H1 (cell line): ENCODE measurements at regions not wholly inside any gene's neighbourhood (a gene's known extent, or its start where the extent isn't known, plus 50 kb on each side); places are given as distances from the start of the nearest gene placed in this dataset.

ENCODE experiments used
- CTCF ChIA-PET: fragments of 300-600 bp; sonication (Branson Sonifier 250); formaldehyde crosslinking; loops from one replicate; lab custom pipeline; 2021; ENCODE audit not compliant: partially characterized antibody; lab: Charles Lee
- POLR2A ChIA-PET: fragments of 300-600 bp; sonication (Branson Sonifier 250); formaldehyde crosslinking; loops from one replicate; lab custom pipeline; 2021; ENCODE audit warnings: inconsistent platforms; ENCODE audit not compliant: partially characterized antibody; lab: Charles Lee
- DNase-seq, 2 experiments: peaks; one replicate each; pipeline versions ENCODE4 v3.0.0 to v3.0.0-alpha.2; 2010 to 2022; ENCODE audit warnings: low spot score in 2 of 2, low read depth in 1 of 2, mixed read lengths in 1 of 2
- FAIRE-seq: peaks from 2 replicates; lab custom pipeline; 2011; peaks lifted over from hg19 to GRCh38; lab: Jason Lieb, UNC
- H2AFZ ChIP-seq: 2 replicates; pipeline ENCODE4 v1.8.1; 2012; ENCODE audit warnings: low read length, inconsistent platforms
- H2AK5ac ChIP-seq: 2 replicates; pipeline ENCODE4 v1.6.1; 2013; ENCODE audit warnings: low read depth, low read length
- H2BK120ac ChIP-seq: replicated peaks from 2 replicates; pipeline ENCODE3; 2013; ENCODE audit warnings: low read depth, low read length, inconsistent platforms
- H2BK12ac ChIP-seq: 2 replicates; pipeline ENCODE4 v1.6.1; 2013; ENCODE audit warnings: low read depth, low read length
- H2BK15ac ChIP-seq: 2 replicates; pipeline ENCODE4 v1.6.1; 2013; ENCODE audit warnings: low read length
- H2BK20ac ChIP-seq: 2 replicates; pipeline ENCODE4 v1.6.1; 2013; ENCODE audit warnings: low read length
- H2BK5ac ChIP-seq: 2 replicates; pipeline ENCODE4 v1.6.1; 2013; ENCODE audit warnings: low read depth, low read length
- H3K14ac ChIP-seq: 2 replicates; pipeline ENCODE4 v1.6.1; 2013; ENCODE audit warnings: inconsistent platforms; ENCODE audit not compliant: insufficient read length
- H3K18ac ChIP-seq: 2 replicates; pipeline ENCODE4 v1.6.1; 2013; ENCODE audit warnings: low read length; ENCODE audit errors: extremely low read depth
- H3K23ac ChIP-seq: 2 replicates; pipeline ENCODE4 v1.6.1; 2013; ENCODE audit warnings: inconsistent platforms; ENCODE audit not compliant: insufficient read length
- H3K23me2 ChIP-seq: 2 replicates; pipeline ENCODE4 v1.6.1; 2013; ENCODE audit warnings: low read depth, low read length
- H3K27ac ChIP-seq: 2 replicates; pipeline ENCODE4 v1.6.1; 2011; ENCODE audit warnings: low read depth, low read length, inconsistent platforms
- H3K27me3 ChIP-seq, 4 experiments: replicated peaks in 1 of 4; 1 replicate in 1 of 4; 2 replicates in 3 of 4; pipeline versions ENCODE4 v1.6.1 to v1.8.1; 2011 to 2013; ENCODE audit warnings: low read length in 3 of 4, mild to moderate bottlenecking in 3 of 4, inconsistent platforms in 2 of 4, mixed read lengths in 2 of 4, moderate library complexity in 1 of 4; ENCODE audit not compliant: control insufficient read depth in 3 of 4, insufficient read depth in 3 of 4; ENCODE audit errors: extremely low read depth in 1 of 4
- H3K36me3 ChIP-seq, 4 experiments: 2 replicates each; pipeline versions ENCODE4 v1.6.1 to v1.8.1; 2011 to 2013; ENCODE audit warnings: mild to moderate bottlenecking in 4 of 4, low read length in 3 of 4, moderate library complexity in 2 of 4, control low read depth in 1 of 4, inconsistent platforms in 1 of 4; ENCODE audit not compliant: insufficient read depth in 4 of 4, control insufficient read depth in 2 of 4
- H3K4ac ChIP-seq: replicated peaks from 2 replicates; pipeline ENCODE3; 2013; ENCODE audit warnings: low read length, low read depth, mixed read lengths, inconsistent platforms; ENCODE audit not compliant: insufficient read length
- H3K4me1 ChIP-seq, 4 experiments: replicated peaks in 1 of 4; 1 replicate in 1 of 4; 2 replicates in 3 of 4; pipeline versions ENCODE4 v1.6.1 to v1.8.1; 2011 to 2013; ENCODE audit warnings: low read length in 3 of 4, inconsistent platforms in 2 of 4, mixed read lengths in 1 of 4; ENCODE audit not compliant: insufficient read depth in 4 of 4, control insufficient read depth in 3 of 4
- H3K4me2 ChIP-seq, 2 experiments: 2 replicates each; pipeline versions ENCODE4 v1.6.1 to v1.8.1; 2011 to 2013; ENCODE audit warnings: low read depth in 2 of 2, low read length in 2 of 2, control low read depth in 1 of 2, inconsistent platforms in 1 of 2, mild to moderate bottlenecking in 1 of 2; ENCODE audit not compliant: insufficient read depth in 1 of 2
- H3K4me3 ChIP-seq, 4 experiments: fragments of 200-600, 300-600 bp in 1 of 4; sonication (generic), shearing (Covaris generic), sonication (Bioruptor Twin) in 1 of 4; 2 replicates each; pipeline versions ENCODE4 v1.5.1 to v1.8.1; 2011 to 2016; ENCODE audit warnings: low read length in 4 of 4, low read depth in 3 of 4, control low read depth in 2 of 4, inconsistent platforms in 2 of 4, mild to moderate bottlenecking in 2 of 4, mixed read lengths in 1 of 4, moderate library complexity in 1 of 4; ENCODE audit not compliant: insufficient read depth in 2 of 4; ENCODE audit errors: extremely low read depth in 1 of 4
- H3K56ac ChIP-seq: replicated peaks from 2 replicates; pipeline ENCODE3; 2013; ENCODE audit warnings: low read depth, mild to moderate bottlenecking, mixed read lengths, low read length, inconsistent platforms; ENCODE audit not compliant: insufficient read length
- H3K79me1 ChIP-seq: 2 replicates; pipeline ENCODE4 v1.6.1; 2013; ENCODE audit warnings: low read depth, low read length, control low read depth
- H3K79me2 ChIP-seq, 2 experiments: 2 replicates each; pipeline versions ENCODE4 v1.6.1 to v1.8.1; 2012 to 2013; ENCODE audit warnings: low read length in 2 of 2, mild to moderate bottlenecking in 2 of 2, inconsistent platforms in 1 of 2; ENCODE audit not compliant: insufficient read depth in 2 of 2, control insufficient read depth in 1 of 2
- H3K9ac ChIP-seq, 4 experiments: replicated peaks in 1 of 4; 1 replicate in 1 of 4; 2 replicates in 3 of 4; pipeline versions ENCODE4 v1.6.1 to v1.8.1; 2011 to 2013; ENCODE audit warnings: low read depth in 3 of 4, low read length in 3 of 4, control low read depth in 2 of 4, mild to moderate bottlenecking in 2 of 4, moderate library complexity in 2 of 4, inconsistent platforms in 1 of 4; ENCODE audit errors: extremely low read depth in 1 of 4
- H3K9me3 ChIP-seq, 2 experiments: 2 replicates each; pipeline versions ENCODE4 v1.6.1 to v1.8.1; 2012 to 2013; ENCODE audit warnings: mild to moderate bottlenecking in 2 of 2, moderate library complexity in 2 of 2, control low read depth in 1 of 2, inconsistent platforms in 1 of 2, low read depth in 1 of 2, low read length in 1 of 2, mixed read lengths in 1 of 2; ENCODE audit not compliant: insufficient read depth in 2 of 2
- H4K20me1 ChIP-seq, 2 experiments: replicated peaks in 1 of 2; 2 replicates each; pipeline versions ENCODE3 to v1.8.1; 2011 to 2013; ENCODE audit warnings: inconsistent platforms in 2 of 2, low read length in 2 of 2, mild to moderate bottlenecking in 1 of 2; ENCODE audit not compliant: insufficient read depth in 2 of 2, control insufficient read depth in 1 of 2
- H4K5ac ChIP-seq: 2 replicates; pipeline ENCODE4 v1.6.1; 2013; ENCODE audit warnings: low read length, low read depth, mixed read lengths, inconsistent platforms; ENCODE audit not compliant: insufficient read length
- H4K8ac ChIP-seq: 2 replicates; pipeline ENCODE4 v1.8.0; 2013; ENCODE audit warnings: mild to moderate bottlenecking, moderate library complexity, low read length, inconsistent platforms; ENCODE audit not compliant: insufficient read depth; ENCODE audit errors: extremely low read depth
- H4K91ac ChIP-seq: replicated peaks from 2 replicates; pipeline ENCODE3; 2013; ENCODE audit warnings: low read length, mixed read lengths, inconsistent platforms; ENCODE audit not compliant: insufficient read length
- CTCF ChIP-seq, 3 experiments: IDR thresholded peaks; 1 replicate in 2 of 3; 2 replicates in 1 of 3; pipeline versions ENCODE4 v1.5.1 to v1.6.1; 2011; ENCODE audit warnings: low read length in 3 of 3, mild to moderate bottlenecking in 3 of 3, inconsistent platforms in 2 of 3, low read depth in 1 of 3, moderate library complexity in 1 of 3; ENCODE audit not compliant: insufficient read depth in 1 of 3; ENCODE audit errors: control extremely low read depth in 1 of 3
- SP1 ChIP-seq: IDR thresholded peaks from 2 replicates; pipeline ENCODE4 v1.6.1; 2011; ENCODE audit warnings: low read depth, low read length
- whole genome bisulfite sequencing, 2 experiments: shearing (Covaris generic) in 1 of 2; methylation state at CpG; one replicate each; pipeline versions ENCODE4 v1.1.6 to v1.1.7; 2013 to 2015; ENCODE audit warnings: low lambda C conversion rate in 2 of 2, mixed read lengths in 2 of 2, inconsistent platforms in 1 of 2, low coverage in 1 of 2, missing lambda C conversion rate in 1 of 2; ENCODE audit not compliant: insufficient replicate concordance in 2 of 2, insufficient coverage in 1 of 2, insufficient read length in 1 of 2; ENCODE audit errors: extremely low coverage in 1 of 2, missing lambda C conversion rate in 1 of 2; 5-methylcytosine and 5-hydroxymethylcytosine counted together

DNA sequence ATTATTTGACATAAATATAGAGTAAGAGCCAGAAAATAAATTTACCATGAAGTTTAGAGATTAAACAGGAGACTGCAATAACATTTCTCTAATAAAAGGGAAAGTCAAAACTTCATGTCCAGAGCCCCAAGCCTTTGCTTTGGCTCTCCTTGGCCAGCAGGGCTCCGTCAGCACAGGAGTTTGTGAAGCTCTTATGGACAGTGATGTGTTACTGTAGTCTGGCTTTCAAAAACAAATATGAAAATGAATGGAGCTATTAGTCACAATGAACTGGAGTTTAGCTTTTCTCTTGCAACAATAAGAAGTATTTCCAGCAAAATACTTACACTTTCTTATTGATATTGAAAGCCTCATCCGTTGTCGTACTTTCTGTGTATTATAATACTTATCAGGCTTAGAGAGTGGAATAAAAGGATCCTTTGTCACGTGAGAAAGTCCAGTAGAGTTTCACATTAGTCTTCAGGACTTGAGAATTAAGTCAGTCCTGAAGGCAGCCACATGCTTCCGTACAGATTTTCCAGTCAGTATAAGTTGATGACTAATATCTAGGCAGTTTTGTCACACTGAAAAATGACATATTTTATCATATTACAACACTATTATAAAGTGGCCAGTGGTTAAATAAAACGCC lies 117.0 kb upstream of the PRL start:
- no peak overlapping the region for H3K4me3 ChIP-seq
- H3K27me3 ChIP-seq: no peaks in the 10 kb centered on the region
- CTCF ChIA-PET: interaction anchor here (0.6 kb wide), 1 partner anchor 120 kb away, joined by 3 read pairs; no protein-coding TSS in a partner anchor
- 79% methylated on average over 6 of the region's 6 CpGs; no CpG with 5 or more reads in 1 of the 2 experiments for WGBS, 2 experiments
- no peaks in the 10 kb centered on the region for H3K79me2 ChIP-seq
- no peaks in the 10 kb centered on the region for H3K79me1 ChIP-seq
- no peak overlapping the region for H4K91ac ChIP-seq
- H3K14ac ChIP-seq: no peak overlapping the region
- no peak overlapping the region for H2BK12ac ChIP-seq
- no peak overlapping the region for H2BK20ac ChIP-seq
- H3K27ac ChIP-seq: no peak overlapping the region
- H3K56ac ChIP-seq: no peak overlapping the region
- H2BK5ac ChIP-seq: no peak overlapping the region
- no peaks in the 10 kb centered on the region for H3K4me1 ChIP-seq
- H4K5ac ChIP-seq: no peak overlapping the region
- DNase-seq (no peak), FAIRE-seq (no peak)
- H3K4ac ChIP-seq: no peak overlapping the region
- H2AK5ac ChIP-seq: no peak overlapping the region
- H3K4me2 ChIP-seq: no peak overlapping the region
- no peak overlapping the region for H2BK15ac ChIP-seq
- POLR2A ChIA-PET: no interaction called here
- no peak overlapping the region; a peak in 1 of 7 replicates for H3K9ac ChIP-seq
- no peak overlapping the region for H3K23ac ChIP-seq
- no peaks in the 10 kb centered on the region for H3K36me3 ChIP-seq
- H2BK120ac ChIP-seq: no peak overlapping the region
- H4K20me1 ChIP-seq: no peaks in the 10 kb centered on the region
- no peaks in the 10 kb centered on the region for H3K23me2 ChIP-seq
- no peak overlapping the region for H3K18ac ChIP-seq
- no peak overlapping the region for H2AFZ ChIP-seq
- TF ChIP-seq SP1 (no peak), CTCF (IDR thresholded peaks at IDR 0.05; ENCODE audit: control extremely low read depth in 1 of 3, insufficient read depth in 1 of 3, low read depth in 1 of 3, low read length in 3 of 3) (peak in 1 of 3 experiments; percentile 6; a peak in 1 of 4 replicates)
- H4K8ac ChIP-seq: no peak overlapping the region
- no peaks in the 10 kb centered on the region for H3K9me3 ChIP-seq
